SK-MEL-5 (cell line): ENCODE measurements at regions not wholly inside any gene's neighbourhood (a gene's known extent, or its start where the extent isn't known, plus 50 kb on each side); places are given as distances from the start of the nearest gene placed in this dataset.
"Not testable (repeated sequence)": the region's sequence is repeated elsewhere in the genome, so short reads cannot be mapped to it uniquely, and the experiment has no call there.

Source experiments
- DNase-seq: peaks from one replicate; pipeline ENCODE4 v3.0.0-alpha.2; 2016; ENCODE audit warnings: low read depth, low spot score
- in situ Hi-C: cut with HindIII; loops from 2 replicates; pipeline ENCODE4 v1.10.0; 2016; ENCODE audit warnings: low sequenced_read_pairs, high pct_unique_total_duplicates, low pct_unique_long_range_greater_than_20kb

DNA sequence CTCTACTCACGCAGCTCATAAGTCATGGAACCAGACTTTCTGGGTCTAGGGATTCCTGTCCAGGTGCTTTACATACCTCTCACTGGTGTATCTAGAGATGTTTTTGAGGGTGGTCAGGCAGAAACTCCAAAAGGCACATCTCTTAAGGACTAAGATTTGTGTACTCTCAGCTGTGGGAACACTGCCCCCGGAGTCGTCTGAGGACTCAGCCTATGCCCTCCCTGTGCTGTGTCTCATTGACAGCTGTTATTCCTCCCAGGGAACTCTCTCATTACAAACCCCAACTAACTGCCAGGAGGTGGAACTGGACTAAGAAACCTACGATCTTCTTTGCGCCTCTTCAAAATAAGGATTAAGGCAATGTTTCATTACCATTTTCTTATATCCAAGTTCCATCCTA lies 293.9 kb upstream of the DLGAP1 start:
- DNase-seq, result no peak
- in situ Hi-C loops, result no loop called here

DNA sequence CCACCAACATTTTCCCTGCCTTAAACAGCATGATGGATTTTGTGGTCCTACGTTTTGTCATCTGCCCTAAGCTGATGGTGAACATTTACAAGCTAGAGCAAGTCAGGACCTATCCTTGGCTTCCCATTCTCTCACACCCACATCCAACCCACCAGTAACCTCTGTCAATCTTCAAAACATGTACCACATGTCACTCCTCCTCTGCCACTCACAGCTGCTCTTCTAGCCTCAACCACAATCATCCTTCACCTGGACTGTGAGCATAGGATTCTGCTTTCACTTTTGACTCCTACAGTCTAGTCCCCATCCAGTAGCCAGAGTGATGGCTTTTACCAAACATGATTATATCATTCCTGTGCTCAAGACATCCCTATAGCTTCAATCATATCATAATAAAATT lies 279.8 kb upstream of the DLGAP1 start:
- no peak for DNase-seq
- in situ Hi-C loops, result no loop called here

DNA sequence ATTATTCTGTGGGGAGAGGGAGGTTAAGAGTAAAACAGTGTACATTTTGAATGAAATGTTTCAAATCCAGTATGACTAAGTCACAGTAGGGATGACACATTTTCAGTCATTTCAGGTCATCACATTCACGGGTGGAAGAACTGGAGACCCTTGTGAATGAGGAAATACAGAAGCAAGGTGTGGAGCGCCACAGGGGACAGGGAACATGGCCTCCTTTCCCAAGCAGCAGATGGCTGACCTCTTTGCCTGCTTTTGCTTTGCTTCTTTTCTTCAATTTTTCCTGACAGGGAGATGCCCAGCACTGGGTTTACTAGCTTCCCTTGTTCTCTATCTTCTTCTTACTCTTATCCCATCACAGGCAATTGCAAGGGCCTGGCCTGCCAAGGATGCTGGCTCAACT lies 278.9 kb upstream of the DLGAP1 start:
- DNase-seq, result no peak
- in situ Hi-C loops, result no loop called here

DNA sequence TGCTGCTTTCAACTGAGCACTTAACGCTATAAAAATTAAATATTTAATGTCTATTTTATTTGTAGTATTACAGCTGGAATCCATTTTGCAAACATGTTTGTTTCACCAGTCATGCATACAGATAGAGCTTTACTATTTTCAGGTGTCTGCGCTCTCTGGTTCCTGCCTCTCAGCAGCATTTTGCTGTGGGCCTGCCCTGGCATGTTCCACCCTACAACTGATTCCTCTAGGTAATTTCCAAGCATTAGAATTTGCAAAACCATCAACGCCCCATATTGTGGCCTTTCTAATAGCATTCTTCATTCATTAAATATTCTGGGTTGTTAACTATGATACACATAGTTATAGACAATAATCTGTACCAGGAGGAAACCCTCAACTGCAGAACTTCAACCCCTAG lies 266.4 kb upstream of the DLGAP1 start:
- in situ Hi-C loops, result no loop called here

DNA sequence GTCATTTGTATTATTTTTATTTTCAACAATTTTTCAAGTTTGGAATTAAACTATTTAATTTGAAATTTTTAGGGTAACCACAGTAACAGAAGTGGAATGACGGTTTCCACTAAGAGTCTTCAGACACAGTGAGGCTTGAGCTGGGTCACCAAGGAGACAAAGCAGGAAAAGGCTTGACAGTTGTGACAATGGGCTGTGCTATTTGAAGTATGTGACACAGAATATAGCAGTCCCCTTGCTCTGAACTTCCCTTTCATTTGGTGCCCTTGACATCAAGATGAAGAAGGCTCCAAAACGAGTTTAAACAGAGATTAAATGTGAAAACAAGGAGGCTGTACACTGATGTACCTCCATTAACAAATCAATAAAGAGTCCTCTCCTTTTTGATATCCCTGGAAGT lies 265.4 kb upstream of the DLGAP1 start:
- DNase-seq, result no peak
- in situ Hi-C loops, result no loop called here

More for the DNA sequence above, 266.4 kb upstream of the DLGAP1 start:
- DNase-seq, result no peak

DNA sequence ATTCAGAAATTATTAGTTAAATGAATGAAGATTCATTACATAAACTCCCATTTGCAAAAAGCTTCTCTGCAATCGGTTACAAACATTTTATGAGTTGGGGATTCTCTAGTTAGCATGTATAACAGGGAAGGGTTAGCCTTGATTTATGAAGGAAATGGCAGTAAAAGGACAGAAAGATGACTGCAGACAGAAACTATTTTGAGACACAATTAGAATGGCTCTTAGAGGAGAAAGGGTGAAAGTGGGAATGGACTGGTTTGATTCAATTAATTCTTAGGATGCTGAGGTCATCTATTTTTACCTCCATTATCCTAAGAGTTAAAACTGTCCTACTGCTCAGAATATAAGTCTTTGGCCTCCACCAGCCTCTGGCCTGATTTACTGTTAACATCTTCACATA lies 250.8 kb upstream of the DLGAP1 start:
- no peak for DNase-seq
- in situ Hi-C loops, result no loop called here

DNA sequence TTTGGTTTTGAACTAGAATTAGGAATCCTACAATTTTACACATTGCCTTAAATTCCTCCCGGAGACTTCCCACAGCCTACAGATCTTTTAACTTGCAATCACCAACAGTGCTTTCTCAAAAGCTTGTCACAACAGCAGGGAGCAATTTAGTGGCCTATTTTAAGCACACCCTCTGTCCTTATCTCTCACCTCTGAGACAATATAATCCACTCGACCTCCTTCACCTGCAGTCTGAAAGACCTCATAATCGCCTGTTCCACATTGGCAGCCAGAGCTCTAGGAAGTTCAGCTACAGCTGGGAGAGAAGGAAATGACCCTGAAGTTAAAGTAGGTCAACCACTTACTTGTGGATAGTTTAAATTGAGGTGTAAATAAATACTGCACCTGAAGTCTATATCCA lies 249.7 kb upstream of the DLGAP1 start:
- DNase-seq, result no peak
- in situ Hi-C loops, result no loop called here

DNA sequence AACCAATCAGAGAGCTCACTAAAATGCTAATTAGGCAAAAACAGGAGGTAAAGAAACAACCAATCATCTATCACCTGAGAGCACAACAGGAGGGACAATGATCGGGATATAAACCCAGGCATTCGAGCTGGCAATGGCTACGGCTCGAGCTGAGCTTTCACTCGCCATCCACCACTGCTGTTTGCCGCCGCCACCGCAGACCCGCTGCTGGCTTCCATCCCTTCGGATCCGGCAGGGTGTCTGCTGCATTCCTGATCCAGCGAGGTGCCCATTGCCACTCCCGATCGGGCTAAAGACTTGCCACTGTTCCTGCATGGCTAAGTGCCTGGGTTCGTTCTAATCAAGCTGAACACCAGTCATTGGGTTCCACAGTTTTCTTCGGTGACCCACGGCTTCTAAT lies 236.7 kb upstream of the DLGAP1 start:
- in situ Hi-C loops, result no loop called here
- DNase-seq, result no peak

DNA sequence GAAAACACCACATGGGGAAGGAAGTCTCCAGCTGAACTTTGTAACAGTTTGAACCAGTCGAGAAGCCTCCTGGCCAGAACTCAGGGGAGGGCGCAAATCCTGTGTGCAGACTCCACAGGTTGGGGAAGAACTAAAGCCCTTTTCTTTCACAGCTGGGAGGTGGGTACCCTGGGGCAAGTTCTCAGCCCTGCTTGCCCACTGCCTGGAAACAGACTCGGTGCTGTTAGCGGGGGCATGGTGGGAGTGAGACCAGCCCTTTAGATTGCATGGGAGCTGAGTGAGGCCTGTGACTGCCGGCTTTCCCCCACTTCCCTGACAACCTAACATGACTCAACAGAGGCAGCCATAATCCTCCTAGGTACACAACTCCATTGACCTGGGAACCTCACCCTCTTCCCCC lies 223.6 kb upstream of the DLGAP1 start:
- in situ Hi-C loops, DNase-seq: not testable (repeated sequence)

DNA sequence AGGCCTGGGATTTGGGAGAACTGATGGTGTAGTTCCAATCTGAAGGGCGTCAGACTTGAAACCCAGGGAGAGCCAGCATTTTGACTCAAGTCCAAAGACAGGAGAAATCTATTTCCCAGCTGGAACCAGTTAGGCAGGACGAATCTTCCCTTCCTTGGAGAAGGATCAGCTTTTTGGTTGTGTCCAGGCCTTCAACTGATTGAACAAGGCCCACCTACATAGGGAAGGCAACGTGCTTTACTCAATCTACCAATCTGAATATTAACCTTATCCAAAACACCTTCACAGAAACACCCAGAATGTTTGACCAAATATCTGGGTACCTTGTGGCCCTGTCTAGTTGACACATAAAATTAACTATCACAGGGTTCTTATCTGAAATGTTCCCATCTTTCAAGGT lies 221.9 kb upstream of the DLGAP1 start:
- no peak for DNase-seq
- in situ Hi-C loops, result no loop called here

DNA sequence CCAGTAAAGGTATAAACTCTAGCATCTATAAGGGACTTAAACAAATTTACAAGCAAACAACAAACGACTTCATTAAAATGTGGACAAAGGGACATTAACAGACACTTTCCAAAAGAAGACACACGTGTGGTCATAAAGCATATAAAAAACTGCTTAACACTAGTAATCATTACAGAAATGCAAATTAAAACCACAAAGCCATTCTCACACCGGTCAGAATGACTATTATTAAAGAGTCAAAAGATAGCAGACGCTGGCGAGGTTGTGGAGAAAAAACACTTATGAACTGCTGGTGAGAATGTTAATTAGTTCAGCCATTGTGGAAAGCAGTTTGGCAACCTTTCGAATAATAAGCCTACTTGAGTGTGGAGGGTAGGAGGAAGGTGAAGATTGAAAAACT lies 217.1 kb upstream of the DLGAP1 start:
- DNase-seq, result no peak
- in situ Hi-C loops, result no loop called here

DNA sequence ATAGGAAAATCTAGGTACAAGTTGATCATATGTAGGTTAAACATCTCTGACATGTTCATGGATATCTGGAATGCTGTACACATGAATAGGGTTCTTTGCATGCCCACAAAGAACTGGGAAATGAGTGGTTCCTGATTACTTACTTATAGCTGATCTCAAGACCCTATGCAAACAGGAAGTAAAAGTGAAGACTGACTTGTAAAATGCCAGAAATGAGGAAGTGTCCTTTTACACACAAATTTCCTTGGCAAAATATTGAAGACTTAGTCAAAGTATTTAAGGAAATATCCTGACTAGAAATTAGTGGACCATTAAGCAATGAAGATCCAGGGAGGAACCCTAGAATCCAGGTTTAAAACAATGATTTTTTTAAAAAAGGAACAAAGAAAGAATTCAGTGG lies 203.7 kb upstream of the DLGAP1 start:
- DNase-seq, result no peak
- in situ Hi-C loops, result no loop called here

DNA sequence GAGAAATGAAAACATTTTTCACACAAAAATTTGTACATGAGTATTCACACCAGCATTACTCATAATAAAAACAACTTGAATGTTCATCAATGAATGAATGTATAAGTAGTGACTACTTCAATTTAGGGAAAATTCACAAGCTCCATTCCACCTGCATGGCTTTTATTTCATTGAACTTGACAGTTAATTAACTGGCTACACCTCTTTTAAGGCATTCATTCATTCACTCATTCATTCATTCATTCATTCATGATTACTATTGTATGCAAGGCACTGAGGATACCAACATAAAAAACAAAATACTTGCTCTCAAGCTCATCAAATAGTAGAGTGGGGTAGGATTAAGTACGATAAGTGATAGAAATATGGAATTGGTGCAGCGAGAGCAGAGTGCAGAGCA lies 198.3 kb upstream of the DLGAP1 start:
- no peak for DNase-seq
- in situ Hi-C loops, result no loop called here

DNA sequence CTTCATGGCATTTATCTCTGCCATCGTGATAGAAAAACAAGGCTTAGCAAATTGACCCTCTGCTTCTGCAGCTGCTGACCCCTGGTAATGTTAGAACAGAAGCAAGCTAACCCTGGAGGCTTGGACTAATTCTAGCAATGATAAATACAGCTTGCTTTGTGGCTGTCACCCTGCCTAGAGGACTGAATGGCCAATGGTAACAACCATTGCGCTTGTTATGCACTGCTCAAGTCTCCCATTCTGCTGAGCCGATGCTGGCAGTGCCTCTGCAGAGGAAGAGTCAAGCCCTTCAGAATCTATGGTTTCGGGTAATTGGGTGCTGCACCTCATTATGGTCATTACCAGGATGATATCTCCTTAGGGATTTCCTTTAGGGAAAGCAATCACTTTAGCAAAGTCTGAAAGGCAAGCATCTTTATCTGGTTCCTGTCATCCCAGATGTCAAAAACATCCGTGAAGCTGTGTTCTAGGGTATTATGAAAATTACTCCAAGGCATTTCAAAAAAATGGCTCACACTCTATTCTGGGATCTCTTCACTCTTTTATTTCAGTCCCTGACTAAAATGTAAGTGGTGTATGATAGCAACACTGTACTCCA lies 186.8 kb upstream of the DLGAP1 start:
- DNase-seq, result no peak
- in situ Hi-C loops, result no loop called here

DNA sequence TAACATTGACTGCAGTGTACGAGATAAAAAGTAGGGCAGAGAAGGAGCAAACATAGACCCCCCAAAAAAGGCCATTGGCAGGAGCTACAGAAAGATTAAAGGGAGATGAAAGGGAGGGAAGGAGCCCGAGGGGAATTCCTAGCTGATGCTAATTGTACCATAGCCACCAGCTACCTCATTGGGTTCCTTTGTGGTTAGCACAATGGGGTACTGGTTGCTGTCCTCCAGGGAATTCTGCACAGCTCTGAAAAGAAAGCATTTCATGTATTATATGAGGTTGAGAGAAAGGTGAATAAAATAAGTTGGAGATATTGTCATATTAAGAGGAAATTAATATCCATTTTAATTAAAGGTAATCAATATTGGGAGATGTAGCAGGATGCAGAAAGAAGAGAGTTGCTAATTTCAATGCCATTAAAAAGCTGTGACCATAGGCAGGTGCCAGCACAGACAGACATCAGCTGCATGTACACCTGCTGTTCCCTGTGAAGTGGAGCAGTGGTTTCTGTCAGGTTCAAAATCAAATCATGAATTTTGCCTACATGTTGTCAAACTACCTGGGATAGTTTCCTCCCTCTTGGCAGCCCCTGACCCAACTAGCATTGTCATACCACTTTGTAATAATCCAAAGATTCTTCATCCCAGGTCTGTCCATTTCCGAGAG lies 185.4 kb upstream of the DLGAP1 start:
- in situ Hi-C loops, result no loop called here
- DNase-seq, result no peak

DNA sequence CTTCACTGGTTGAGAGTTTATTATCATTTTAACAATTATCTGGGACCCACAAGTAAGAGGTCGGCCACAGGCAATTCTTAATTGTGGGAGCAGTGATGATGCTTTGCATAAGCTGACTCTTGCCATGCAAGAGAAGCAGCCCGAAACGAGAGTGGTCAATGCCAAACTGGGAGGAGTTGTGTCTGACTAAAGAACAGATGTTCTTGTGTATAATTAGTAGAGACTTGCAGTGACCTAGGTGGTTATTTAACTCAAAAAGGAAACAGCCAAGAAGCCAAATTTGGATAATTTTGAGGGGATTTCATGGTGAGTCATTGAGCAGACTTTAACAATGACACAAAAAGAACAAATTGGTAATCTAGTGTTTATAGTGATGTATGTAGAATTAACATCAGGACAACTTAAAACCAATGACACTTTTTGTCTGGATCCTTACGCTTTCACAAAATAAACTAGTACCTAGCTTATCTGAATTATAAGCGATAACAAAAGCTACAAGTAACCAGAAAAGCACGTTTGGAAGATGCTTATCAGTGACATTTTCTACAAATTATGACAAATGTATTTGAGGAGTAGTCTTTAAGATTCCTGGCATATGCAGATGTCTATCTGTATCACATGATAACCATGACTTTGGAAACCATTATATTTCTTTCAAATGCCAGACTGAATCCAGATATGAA lies 184.7 kb upstream of the DLGAP1 start:
- DNase-seq, result no peak
- in situ Hi-C loops, result no loop called here

DNA sequence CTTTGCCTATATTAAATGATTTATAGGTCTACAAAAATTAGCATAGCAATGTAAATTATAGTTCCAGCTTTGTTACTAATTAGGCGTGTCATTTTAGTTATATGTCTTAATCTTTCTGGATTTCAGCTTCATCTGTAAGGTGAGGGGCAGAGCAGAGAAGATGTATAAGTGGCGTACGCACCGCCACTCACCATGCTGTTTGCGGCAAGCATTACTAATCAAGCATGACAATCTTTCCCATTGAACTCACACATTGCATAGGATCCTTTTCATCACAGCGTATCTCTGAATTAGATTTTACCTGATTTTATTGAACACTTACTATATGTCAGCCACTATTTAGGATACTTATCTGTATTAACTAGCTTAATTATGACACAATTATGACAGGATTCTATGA lies 183.6 kb upstream of the DLGAP1 start:
- in situ Hi-C loops, result no loop called here
- no peak for DNase-seq

DNA sequence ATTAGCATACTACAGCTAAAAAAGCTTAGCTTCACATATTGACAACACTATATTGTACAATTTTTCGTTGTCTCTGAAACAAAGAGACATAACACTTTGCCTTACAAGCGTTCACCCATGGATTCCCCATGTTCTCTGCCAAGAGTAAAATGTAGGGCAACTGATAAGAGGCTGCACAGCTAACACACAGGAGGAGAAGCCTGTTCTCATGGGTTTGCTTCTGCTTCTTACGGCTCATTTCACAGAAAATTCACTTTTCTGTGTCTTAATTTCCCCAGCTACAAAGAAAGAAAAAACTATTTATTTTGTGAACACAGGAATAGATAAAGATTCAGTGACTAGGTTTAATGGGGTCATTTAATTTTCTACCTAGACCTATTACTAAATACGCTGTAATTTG lies 182.8 kb upstream of the DLGAP1 start:
- in situ Hi-C loops, result no loop called here
- no peak for DNase-seq

DNA sequence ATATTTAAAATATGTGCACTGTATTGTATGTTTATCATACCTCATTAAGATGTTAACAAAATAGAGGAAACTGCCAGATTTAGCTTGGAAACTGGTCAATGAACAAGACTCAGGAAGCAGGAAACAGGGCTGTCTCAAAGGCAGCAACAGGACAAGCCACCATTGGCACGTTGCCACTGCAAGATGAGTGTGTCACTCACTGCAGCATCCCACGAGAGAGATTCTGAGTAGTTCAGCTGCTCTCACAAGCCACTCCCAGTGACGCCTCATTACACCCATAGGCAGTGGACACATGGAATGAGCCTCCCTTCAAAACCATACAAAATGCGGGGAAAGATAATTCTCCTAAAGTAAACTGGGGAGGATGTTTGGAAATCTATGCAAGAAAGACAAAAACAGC lies 181.9 kb upstream of the DLGAP1 start:
- in situ Hi-C loops, result no loop called here

More for the DNA sequence above, 181.9 kb upstream of the DLGAP1 start:
- DNase-seq, result peak; percentile 4
